Prostate gland (tissue), 2 donors: ENCODE measurements at regions not wholly inside any gene's neighbourhood (a gene's known extent, or its start where the extent isn't known, plus 50 kb on each side); places are given as distances from the start of the nearest gene placed in this dataset.
A peak's percentile ranks its signal among the peaks of the same experiment; 100 is the strongest.

ENCODE experiments used
- DNase-seq: peaks from one replicate; pipeline ENCODE4 v3.0.0-alpha.2; 2019; ENCODE audit warnings: low spot score
- H3K27ac ChIP-seq, 2 donors: fragments of 200-600 bp; sonication (generic); 2 replicates each; pipeline ENCODE4 v1.5.1; 2017 to 2019
- H3K27me3 ChIP-seq: fragments of 200-600 bp; sonication (generic); replicated peaks from 2 replicates; pipeline ENCODE4 v1.5.1; 2019; ENCODE audit not compliant: insufficient read depth
- H3K36me3 ChIP-seq, 2 donors: fragments of 200-600 bp; sonication (generic); 1 replicate in 1 of 2; 2 replicates in 1 of 2; pipeline versions ENCODE4 v1.5.1 to v1.8.1; 2017 to 2019
- H3K4me1 ChIP-seq: fragments of 200-600 bp; sonication (generic); replicated peaks from 2 replicates; pipeline ENCODE4 v1.5.1; 2019
- H3K4me3 ChIP-seq, 2 donors: fragments of 200-600 bp; sonication (generic); 2 replicates each; pipeline ENCODE4 v1.5.1; 2017 to 2019
- H3K9me3 ChIP-seq: fragments of 200-600 bp; sonication (generic); 2 replicates; pipeline ENCODE4 v1.5.1; 2017
- POLR2A ChIP-seq: fragments of 450-650 bp; IDR thresholded peaks from one replicate; pipeline ENCODE4 v1.6.1; 2016; ENCODE audit warnings: antibody characterized with exemption, mild to moderate bottlenecking
- POLR2AphosphoS5 ChIP-seq: sonication (generic); formaldehyde crosslinking; IDR thresholded peaks from one replicate; pipeline ENCODE4 v1.6.1; 2017; ENCODE audit warnings: antibody characterized with exemption
- WGBS: methylation state at CpG from one replicate; pipeline ENCODE4 v1.1.5; 2018; 5-methylcytosine and 5-hydroxymethylcytosine counted together
- intact Hi-C: fragments of 100-400 bp; cut with DNase I; formaldehyde crosslinking; loops from one replicate; pipeline ENCODE4 v1.14.2; 2022
- TF ChIP-seq, protein P1 (sequence below), 4 experiments: fragments of 200-600 bp in 2 of 4; fragments of 450-650 bp in 2 of 4; sonication (generic) in 2 of 4; IDR thresholded peaks; 1 replicate in 3 of 4; 2 replicates in 1 of 4; pipeline ENCODE4 v1.5.1; 2016 to 2019; ENCODE audit warnings: antibody characterized with exemption in 4 of 4, mild to moderate bottlenecking in 2 of 4, moderate library complexity in 2 of 4

DNA sequence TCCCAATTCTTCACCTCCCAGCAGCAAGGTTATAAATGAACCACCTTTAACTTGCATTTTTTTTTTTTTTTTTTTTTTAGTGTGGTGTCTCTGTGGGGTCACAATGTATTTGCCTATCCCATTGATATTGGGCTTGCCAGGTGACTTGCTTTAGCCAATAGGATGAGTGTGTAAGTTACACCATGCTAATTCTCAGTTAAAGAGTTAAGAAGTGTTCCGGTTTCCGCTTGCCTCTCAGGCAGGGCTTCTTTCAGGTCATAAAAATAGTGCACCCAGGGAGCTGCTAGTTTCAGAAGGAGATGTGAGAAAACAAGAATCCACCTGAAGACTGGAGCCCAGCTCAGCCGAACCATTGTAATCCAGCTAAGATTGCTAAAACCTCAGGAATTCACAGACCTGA, 84.2 kb upstream of the PTPRD start:
- Histone ChIP-seq H3K4me1 (no peaks in the 10 kb centered on the region), H3K9me3 (no peaks in the 10 kb centered on the region), H3K27me3 (no peaks in the 10 kb centered on the region), H3K27ac (no peak overlapping the region), H3K4me3 (no peak overlapping the region), H3K36me3 (no peaks in the 10 kb centered on the region)
- DNase-seq: no peak
- TF ChIP-seq POLR2AphosphoS5: no peak
- TF ChIP-seq POLR2A: no peak
- TF ChIP-seq, protein P1, sequence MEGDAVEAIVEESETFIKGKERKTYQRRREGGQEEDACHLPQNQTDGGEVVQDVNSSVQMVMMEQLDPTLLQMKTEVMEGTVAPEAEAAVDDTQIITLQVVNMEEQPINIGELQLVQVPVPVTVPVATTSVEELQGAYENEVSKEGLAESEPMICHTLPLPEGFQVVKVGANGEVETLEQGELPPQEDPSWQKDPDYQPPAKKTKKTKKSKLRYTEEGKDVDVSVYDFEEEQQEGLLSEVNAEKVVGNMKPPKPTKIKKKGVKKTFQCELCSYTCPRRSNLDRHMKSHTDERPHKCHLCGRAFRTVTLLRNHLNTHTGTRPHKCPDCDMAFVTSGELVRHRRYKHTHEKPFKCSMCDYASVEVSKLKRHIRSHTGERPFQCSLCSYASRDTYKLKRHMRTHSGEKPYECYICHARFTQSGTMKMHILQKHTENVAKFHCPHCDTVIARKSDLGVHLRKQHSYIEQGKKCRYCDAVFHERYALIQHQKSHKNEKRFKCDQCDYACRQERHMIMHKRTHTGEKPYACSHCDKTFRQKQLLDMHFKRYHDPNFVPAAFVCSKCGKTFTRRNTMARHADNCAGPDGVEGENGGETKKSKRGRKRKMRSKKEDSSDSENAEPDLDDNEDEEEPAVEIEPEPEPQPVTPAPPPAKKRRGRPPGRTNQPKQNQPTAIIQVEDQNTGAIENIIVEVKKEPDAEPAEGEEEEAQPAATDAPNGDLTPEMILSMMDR (IDR thresholded peaks at IDR 0.05): no peak
- 73% methylated on average over 3 of the region's 3 CpGs for WGBS
- intact Hi-C loops: no loop called here

DNA sequence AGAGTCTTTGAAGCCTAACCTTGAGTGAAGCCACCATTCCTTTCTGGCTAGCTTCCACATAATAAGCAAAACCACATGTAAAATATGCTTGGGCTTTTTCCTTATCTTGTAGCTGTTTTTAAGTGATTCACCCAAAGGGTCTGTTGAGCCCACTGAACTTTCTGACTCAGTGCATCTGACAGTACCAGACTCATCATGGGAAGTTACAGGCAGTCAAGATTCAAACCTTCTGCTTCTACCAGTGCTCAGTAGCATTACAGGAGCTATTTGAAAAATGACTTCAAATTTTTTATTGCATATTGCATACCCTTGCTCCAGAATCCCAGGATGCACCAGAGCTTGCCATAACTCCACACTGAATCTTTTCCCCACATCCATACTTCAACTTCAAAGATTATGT, 87.5 kb upstream of the PTPRD start:
- TF ChIP-seq POLR2A (no peak), POLR2AphosphoS5 (no peak)
- TF ChIP-seq, protein P1 (IDR thresholded peaks at IDR 0.05): no peak

DNA sequence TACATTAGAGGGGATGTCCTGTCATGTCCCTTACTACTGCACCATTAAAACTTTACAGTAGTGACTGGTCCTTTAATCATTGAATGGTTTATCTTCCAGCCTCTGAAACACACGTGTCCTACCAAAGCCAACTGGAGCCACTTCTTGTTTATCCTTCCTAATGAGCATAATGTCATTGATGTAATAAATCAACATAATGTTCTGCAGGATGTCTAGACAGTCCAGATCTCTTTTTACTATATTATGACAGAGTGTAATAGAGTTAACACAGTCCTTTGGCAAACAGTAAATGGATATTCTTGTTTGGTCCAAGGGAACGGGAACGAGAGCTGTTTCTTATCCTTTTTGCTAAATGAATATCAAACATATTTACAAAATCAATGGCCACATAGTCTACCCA, 88.1 kb upstream of the PTPRD start:
- no peaks in the 10 kb centered on the region for H3K4me1 ChIP-seq
- 10% methylated on average over 3 of the region's 3 CpGs for WGBS
- no peaks in the 10 kb centered on the region for H3K36me3 ChIP-seq
- intact Hi-C loops: no loop called here
- H3K27ac ChIP-seq: no peak overlapping the region
- TF ChIP-seq POLR2AphosphoS5 (peak; percentile 30), POLR2A (no peak)
- TF ChIP-seq, protein P1 (IDR thresholded peaks at IDR 0.05): no peak
- H3K4me3 ChIP-seq: no peak overlapping the region
- no peaks in the 10 kb centered on the region for H3K9me3 ChIP-seq
- H3K27me3 ChIP-seq: no peaks in the 10 kb centered on the region
- no peak for DNase-seq

More for the DNA sequence above, 87.5 kb upstream of the PTPRD start:
- H3K36me3 ChIP-seq: no peaks in the 10 kb centered on the region
- H3K9me3 ChIP-seq: no peaks in the 10 kb centered on the region
- intact Hi-C loops: no loop called here
- H3K4me1 ChIP-seq: no peaks in the 10 kb centered on the region
- H3K27ac ChIP-seq: no peak overlapping the region
- no peaks in the 10 kb centered on the region for H3K27me3 ChIP-seq
- no peak for DNase-seq
- no peak overlapping the region for H3K4me3 ChIP-seq

DNA sequence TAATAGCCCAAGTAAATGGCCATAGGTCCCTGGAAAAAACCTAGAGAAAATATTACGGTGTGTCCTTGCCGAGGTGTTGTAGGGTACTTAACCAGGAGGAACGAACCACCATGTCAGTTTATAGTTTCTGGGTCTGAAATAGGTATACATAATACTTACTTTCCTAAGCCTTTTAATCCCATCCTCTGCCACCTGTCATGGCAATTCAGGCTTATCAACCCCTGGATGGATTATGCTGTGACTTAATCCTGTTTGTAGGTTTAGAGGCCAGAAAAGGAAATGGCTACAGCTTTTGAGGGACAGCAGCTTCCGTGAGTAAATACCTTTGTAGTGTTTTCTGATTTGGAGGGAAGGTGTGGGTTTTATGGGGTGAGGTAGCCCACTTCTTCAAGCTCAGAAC, 89.1 kb upstream of the PTPRD start:
- Histone ChIP-seq H3K4me3 (no peak overlapping the region), H3K9me3 (no peaks in the 10 kb centered on the region), H3K27me3 (no peaks in the 10 kb centered on the region), H3K27ac (no peak overlapping the region), H3K4me1 (no peaks in the 10 kb centered on the region), H3K36me3 (no peaks in the 10 kb centered on the region)
- TF ChIP-seq POLR2AphosphoS5 (no peak), POLR2A (no peak)
- TF ChIP-seq, protein P1 (IDR thresholded peaks at IDR 0.05): no peak
- intact Hi-C loops: no loop called here
- no peak for DNase-seq
- WGBS: 91% methylated on average over 4 of the region's 4 CpGs

DNA sequence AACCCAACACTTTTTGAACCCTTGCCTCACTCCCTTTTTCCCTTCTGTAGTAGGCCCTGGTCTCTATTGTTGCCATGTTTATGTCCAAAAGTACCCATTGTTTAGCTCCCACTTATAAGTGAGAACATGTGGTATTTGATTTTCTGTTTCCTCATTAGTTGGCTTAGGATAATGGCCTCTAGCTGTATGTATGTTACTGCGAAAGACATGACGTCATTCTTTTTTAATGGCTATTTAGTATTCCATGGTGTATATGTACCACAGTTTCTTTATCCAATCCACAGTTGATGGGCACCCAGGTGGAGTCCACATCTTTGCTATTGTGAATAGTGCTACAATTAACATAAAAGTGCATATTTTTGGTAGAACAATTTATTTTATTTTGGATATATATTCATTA, 90.3 kb upstream of the PTPRD start:
- H3K27ac ChIP-seq: no peak overlapping the region
- TF ChIP-seq POLR2AphosphoS5: no peak
- TF ChIP-seq, protein P1 (IDR thresholded peaks at IDR 0.05): no peak
- no peak for TF ChIP-seq POLR2A
- H3K27me3 ChIP-seq: no peaks in the 10 kb centered on the region
- intact Hi-C loops: no loop called here
- DNase-seq: no peak
- no peaks in the 10 kb centered on the region for H3K4me1 ChIP-seq
- no peak overlapping the region for H3K4me3 ChIP-seq
- no peaks in the 10 kb centered on the region for H3K9me3 ChIP-seq
- WGBS: 97% methylated on average over 2 of the region's 2 CpGs
- H3K36me3 ChIP-seq: no peaks in the 10 kb centered on the region
